HG03565 (cell line): ENCODE measurements at regions not wholly inside any gene's neighbourhood (a gene's known extent, or its start where the extent isn't known, plus 50 kb on each side); places are given as distances from the start of the nearest gene placed in this dataset.

Experiments
- ATAC-seq: cut with Tn5 transposase; IDR thresholded peaks from one replicate; pipeline ENCODE4 v1.9.1; 2021; ENCODE audit warnings: mild to moderate bottlenecking, moderate library complexity; ENCODE audit not compliant: unreplicated experiment

DNA sequence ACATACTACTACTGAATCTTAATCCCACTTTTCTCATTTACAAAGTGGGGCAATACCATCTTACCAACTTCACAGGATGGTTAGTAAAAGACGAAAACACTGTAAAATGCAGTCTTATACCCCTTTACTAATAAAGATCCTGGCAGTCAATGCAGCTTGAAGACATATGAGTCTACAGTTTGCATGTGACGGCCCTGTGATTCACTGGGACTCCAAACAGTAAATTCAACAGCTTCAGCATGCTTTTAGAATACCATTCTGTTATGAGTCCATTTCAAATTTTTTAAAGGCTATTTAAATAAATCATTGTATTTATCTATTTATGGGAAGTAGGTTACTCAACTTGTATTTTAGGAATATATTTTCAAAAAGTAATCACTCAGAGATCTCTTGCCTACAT, 629.1 kb downstream of the LIG4 start:
- ATAC-seq, result no peak

DNA sequence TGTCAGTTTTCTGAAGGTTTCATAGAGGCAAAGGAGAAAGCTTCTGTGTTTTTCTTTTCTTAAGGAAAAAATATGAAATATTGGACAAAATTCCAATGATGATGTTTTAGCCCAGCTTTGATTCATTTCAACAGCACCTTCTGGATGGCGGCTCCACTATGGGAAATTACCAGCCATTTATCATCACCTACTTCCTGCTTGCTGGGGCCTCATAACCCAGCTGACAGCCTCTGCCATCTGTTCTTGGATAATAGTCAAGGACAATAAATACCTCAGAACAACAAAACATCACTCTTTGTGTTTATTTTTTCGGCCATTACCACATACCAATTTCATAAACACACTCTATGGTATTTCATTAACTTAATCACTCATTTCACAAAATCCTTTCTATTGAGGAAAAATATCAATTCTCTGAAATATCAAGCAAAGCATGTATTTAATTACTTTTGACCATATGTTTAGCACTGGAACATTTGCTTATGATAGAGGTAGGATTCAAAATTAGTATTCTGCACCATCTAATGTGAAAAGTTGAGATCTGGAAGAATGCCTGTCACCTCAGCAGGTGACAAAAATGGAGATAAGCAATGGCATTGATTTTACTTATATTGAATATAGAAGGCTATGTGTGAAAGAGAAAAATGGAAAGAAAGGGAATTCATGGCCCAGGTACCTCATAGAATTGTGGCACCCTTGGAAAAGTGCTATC, 629.7 kb downstream of the LIG4 start:
- ATAC-seq, result no peak

DNA sequence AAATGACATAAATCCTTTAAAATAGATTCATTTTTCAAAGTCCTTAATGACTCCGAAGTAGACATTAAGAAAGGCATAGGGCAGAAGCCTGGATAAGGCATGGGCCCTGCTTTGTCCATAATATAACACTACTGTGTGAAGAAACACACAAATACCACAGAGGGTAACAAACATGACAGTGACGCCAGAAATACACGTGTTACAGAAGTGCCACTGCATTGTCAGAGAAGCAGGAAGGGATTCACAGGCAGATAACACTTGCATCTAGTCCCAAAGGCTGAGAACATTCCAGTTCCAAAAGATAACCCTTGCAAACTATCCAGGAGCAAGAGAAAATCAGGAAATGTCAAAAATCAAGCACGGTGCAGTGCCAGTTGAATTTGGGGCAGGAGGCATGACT, 633.2 kb downstream of the LIG4 start:
- no peak for ATAC-seq

DNA sequence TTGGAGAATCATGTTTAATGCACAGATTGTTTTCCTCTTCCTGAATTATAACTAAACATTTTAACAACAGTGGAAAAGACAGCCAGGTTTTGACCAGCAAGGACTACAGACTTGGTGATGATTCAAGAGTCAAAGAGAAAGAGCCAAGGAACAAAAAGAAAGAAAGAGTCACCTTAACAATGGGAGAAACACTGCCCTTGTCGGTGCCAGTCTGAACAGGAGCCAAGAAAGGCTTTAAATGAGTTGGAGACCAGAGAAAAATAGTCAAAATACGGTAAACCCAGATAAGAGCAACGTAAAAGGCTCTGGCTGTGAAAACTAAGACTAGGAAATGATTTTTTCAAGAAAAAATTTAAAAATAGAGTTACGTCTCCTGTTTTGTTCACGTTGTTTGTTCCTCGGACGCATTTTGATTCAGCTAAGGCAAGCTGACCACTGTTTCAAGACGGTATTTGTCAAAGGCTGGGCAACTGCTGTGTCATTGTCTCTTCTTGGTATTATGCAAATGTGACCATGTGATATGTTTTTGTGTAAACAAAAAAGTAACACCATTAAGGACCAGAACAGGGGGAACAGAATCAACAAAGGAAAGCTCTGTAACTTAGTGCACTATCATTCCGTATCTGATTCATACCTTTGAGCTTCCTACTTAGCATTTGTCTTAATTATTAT, 634.5 kb downstream of the LIG4 start:
- no peak for ATAC-seq

DNA sequence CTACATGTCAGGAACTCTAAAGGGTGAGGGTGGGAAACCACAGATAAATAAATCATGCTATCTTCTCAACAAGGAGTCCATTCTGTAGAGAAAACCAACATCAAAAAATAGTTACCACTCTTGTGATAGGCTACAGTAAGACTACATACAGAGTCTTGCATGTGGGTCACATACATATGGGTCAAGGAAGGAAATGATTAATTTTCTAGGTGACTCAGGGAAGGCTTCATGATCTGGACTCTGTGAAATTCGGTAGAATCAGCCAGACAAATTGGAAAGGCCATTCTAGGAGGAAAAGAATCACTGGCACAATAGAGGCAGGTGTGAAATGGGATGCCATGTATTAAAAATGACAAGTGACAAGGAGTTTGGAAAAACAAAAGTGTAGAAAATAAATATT, 638.9 kb downstream of the LIG4 start:
- ATAC-seq, result no peak

DNA sequence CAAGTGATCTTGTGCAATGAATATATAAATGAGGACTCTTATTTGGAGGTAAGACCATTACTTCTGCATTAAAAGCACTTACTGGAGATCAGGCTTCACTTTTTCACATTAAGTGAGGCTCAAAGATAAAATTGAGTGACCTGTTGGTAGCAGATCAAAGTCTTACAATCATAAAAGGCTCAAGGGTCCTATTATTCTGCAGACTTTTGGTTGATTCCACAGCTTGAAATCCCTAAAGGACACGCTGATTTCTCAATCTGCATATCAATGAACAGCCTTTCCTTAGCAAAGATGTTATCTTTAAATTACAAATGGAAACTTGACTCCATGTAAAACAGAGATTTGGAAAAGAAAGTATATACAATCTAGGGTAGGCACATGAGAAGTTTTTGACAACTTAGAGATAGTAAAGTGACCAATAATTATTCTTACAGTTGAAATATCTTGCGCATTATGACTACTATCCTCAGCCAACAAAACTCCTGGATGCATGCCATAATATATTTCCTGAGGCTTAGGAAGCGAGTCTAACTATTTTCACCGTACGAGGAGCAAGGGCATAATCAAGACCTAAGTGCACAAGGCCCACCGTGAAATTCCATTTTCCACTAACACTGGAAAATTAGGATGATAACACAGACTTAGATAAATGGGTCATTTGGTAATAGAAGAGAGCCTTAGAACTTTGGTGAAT, 640.7 kb downstream of the LIG4 start:
- ATAC-seq, result no peak

DNA sequence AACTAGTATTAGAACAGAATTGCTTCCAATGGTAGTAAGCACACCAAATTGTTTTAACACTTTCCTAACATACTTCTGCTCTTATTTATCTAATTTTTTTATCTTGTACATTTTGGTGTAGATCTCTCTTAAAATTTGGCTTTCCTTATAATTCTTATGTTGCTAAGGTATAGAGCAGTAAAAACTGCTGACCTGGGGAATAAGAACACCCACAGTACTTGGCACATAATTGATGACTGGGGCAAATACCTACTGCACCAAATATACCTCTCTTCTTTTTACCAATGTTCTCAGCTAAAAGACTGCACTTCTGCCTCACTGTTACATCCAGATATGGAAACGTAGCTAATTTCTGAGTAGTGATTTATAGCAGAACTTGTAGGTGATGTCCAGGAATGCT, 642.2 kb downstream of the LIG4 start:
- ATAC-seq, result no peak

DNA sequence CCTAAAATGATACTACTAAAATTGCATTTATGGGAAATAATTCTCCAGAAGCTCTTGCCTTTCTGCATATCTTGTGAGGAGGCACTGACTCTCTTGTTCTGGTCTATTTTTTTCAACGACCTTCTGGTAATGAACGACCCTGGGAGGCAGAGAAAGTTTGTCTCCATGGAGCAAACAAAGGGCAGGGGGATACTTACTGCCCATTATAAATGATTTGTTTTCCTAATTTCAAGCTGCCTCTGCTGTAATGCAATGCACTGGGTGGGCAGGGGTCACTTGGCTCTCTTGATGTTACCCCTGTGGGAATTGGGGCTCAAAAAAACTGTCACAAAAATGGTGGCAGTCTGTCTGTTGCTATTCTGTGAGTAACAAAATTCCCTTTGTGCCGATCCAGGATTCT, 643.2 kb downstream of the LIG4 start:
- no peak for ATAC-seq

DNA sequence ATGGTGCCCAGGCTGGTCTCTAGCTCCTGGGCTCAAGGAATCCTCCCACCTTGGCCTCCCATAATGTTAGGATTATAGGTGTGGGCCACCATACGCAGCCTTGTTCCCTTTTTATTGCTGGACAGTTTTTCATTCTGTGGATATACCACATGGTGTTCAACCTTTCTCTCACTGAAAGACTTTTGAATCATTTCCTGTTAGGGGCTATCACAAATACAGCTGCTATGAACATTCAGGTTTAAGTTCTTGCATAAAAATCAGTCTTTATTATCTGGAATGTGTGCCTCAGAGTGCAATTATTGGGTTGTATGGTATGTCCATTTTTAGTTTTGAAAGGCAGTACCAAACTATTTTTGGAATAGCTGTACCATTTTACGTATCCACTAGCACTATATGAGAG, 647.2 kb downstream of the LIG4 start:
- no peak for ATAC-seq

DNA sequence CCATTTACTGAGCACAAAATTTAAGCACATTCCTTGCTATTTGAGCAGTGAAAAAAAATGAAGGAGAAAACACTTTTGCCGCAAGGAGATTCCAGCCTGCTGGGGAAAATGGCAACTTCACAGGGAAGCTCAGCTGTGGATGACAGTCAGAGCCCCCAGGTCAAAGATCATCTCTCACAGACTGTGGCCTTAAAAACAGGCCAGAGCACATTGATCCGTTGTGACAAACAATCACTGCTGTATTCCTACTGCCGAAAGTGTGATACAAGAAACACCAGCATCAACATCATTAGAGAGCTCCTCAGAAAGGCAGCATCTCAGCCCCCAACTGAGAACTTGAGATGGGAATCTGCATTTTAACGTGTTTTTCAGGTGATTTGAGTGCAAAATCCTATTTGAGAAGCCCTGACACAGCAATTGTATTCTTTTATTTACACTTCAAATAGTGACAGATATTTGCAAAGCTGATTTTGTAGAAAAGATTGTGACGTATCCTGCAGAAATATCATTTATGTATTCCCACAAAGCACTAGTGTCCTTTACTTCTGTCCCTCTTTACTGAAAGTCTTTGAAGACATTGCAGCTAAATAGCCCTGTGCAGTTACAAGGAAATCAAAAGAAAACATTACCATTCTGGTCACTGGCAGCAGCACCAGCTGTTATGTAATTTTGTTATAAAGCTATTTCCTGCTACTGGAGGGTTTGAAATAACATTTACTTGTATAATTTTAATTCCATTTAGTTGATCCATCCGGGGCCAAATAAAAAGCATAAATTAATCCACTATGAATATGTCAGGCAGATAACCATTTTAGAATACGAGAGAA, 652.0 kb downstream of the LIG4 start:
- ATAC-seq, result no peak

DNA sequence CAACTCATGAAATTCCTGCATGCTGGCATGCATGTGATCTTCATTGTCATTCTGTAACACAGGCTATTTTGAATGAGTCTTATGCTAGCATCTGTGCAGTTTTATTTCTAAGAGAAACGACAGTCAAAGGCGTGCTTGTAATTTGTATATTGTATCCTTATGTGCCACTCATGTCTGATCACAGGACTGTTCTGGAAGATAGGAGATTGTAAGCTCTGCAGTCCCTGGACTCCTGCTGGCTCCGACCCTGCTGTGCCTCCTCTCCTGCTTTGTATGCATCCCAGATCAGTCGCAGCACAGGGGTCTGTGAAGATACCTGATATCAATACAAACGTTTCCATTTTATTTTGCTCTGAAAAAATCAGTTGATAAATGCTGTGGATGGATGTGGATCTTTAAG, 653.1 kb downstream of the LIG4 start:
- ATAC-seq, result no peak

DNA sequence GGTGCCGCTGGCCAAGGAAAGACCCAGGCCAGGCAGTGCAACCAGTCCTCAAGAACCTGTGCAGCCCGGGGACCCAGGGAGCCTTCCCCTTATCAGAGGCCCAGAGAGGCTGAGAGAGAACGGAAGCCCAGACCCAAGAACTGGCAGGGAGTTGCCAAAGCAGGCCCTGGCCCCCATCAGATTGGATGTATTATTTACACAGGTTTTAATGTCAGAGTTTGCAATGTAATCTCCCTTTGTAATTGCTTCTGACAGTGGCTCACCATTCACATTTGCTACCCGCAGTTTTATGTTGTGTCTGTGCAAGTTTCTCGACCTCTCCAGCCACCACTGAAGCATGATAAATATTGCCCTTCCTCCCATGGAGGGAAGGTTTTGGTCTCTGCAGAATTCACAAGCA, 660.9 kb downstream of the LIG4 start:
- ATAC-seq, result no peak

DNA sequence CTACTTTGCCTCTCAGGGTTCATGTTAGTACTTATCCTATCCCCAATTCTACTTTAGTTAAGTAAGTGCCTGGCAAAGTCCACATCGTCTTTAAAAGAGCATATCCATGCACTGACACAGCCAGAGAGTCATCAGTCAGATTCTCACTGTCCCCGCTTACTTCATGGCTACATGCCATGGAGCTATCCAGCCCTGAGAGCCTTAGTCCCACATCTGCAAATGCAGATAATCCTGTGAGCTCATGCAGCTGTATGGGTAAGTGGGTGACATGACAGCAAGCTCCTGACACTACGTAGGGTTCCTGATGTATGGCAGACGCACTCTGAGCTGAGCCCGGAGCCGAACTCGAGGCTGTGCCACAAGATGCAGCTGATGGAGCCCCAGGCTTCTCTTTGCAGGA, 661.5 kb downstream of the LIG4 start:
- ATAC-seq, result no peak

DNA sequence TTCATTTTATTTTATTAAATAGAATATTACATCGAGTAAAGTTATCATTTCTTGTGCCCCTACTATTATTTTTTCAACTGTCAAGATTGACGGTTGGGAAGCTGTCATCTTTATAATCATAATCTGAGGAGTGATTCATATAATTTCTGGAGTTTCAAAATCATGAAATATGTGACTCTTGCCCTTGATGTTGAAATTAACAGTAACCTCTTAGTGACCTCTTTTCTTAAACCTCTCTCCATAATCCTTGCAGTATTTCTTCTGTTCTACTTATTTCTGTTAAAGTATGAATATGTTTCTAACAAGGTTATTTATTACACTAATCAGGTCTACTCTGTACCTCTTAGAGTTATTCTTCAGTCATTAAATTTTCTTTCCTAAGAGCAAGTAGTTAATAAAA, 663.8 kb downstream of the LIG4 start:
- ATAC-seq, result no peak

DNA sequence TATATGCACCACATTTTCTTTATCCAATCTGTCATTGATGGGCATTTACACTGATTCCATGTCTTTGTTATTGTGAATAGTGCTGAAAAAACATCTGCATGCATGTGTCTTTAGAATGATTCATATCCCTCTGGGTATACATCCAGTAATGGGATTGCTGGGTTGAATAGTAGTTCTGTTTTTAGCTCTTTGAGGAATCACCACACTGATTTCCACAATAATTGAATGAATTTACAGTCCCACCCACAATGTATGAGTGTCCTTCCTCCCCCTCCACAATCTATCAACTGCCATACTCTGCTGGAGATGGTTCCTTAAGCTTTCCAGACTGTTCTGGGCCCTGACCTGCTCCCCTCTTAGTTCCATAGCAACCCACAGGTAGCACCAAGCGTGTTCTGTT, 667.0 kb downstream of the LIG4 start:
- ATAC-seq, result no peak

DNA sequence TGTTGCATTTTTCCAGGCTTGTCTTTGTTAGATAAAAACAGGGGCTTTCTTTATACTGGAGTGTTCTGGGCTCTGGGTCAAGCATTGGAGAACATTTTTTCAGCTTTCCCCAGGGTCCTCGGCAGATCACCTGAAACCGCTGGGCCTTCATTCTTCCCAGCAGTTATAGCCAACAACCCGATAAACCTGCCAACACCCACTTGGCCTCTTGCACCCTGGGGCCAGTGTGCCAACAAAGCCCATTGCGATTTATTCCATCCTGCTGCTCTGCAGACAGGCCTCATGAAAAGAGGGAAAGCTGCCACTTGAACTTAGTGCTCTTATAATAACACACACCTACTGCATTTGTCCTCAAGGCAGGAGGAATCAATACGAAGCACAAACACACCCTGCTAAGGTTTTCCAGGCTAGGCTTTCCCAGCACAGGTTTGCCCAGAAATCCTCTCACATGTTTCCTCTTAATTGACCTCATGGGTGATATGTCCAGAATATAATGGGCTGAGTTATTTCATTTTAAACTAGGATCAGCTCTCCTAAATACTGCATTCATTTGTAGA, 669.3 kb downstream of the LIG4 start:
- no peak for ATAC-seq

DNA sequence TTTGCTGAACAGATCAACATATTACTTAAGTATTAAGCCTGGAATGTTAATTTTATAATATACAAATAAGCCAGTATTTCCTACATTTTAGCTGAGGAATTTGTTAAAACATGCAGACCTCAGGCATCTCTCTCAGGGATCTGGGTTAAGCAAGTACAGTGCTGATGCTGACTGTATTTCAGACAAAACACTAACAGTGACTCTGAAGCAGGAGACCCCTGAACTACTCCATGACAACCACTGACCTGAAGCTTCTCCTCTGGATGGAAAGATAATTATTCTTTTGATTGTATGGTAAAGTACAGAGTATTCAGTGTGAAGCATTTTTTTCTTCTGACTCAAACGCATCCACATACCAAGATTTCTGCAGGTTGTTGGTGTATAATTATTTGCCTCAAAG, 680.8 kb downstream of the LIG4 start:
- ATAC-seq, result no peak

DNA sequence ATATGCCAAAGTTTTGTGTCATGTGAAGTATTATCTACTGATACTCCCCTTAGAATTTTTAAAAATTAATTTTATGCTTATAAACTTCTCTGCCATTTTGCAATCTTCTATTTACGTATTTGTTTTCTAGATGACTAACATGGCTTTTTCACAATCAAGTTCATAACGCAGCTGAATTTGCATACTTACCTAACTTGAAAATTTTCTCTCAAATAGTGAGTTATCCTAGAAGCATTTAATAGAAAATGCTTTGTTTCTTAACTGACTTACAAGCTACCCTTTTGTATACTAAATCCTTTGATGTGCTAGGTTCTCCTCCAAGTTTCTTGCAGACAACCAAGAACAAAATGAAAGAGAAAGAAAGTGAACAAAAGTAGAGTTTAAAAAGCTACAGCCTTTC, 683.5 kb downstream of the LIG4 start:
- ATAC-seq, result no peak

DNA sequence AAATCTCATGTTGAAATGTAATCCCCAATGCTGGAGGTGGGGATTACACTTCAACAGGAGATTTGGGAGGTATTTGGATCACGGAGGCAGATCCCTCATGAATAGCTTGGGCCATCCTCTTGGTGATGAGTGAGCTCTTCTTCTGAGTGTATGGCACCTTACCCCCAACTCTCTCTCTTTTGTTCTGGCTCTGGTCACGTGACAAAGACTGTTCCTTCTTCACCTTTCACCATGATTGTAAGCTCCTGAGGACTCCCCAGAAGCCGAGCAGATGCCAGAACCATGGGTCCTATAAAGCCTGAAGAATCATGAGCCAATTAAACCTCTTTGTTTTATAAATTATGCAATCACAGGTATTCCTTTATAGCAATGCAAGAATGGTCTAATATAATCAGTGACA, 684.2 kb downstream of the LIG4 start:
- no peak for ATAC-seq

DNA sequence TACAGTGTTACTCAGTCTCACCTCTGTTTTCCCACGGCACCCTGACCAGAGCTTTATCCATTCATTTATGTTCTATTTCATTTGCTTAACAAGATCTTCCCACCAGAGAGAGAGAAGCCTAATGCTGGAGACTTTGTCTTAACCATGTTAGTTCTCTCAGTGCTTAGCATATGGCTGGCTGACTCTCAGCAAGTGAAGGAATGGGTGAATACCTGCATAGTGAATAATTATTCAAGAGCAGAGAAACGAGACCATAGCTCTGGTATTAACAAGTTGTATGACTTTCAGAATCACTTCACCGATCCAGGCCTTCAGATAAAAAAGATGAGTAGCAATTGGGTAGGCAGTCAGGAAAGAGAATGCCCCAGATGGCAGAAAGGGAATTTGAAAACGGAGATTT, 686.3 kb downstream of the LIG4 start:
- ATAC-seq, result no peak

DNA sequence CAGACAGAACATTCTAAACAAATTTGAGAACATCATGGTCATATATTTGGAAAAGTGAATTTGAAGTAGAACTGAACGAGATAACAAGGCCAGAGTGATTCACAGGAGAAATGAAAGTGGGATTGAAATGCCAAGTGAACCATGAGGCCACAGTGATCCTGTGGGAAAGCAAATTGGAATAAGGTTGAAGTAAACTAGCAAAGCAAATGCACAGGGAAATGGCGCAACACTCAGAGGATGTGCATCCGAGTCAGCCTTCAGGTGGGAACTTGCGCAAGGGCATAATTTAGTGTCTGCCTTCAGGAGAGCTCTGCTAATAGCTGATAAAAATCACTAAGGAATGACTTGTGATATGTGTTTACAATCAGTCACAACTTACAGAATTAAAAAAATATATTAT, 696.6 kb downstream of the LIG4 start:
- ATAC-seq, result no peak
